Loucy (cell line): ENCODE measurements at regions not wholly inside any gene's neighbourhood (a gene's known extent, or its start where the extent isn't known, plus 50 kb on each side); places are given as distances from the start of the nearest gene placed in this dataset.
"Not testable (repeated sequence)": the region's sequence is repeated elsewhere in the genome, so short reads cannot be mapped to it uniquely, and the experiment has no call there.

Experiments
- H2AFZ ChIP-seq: fragments of 200-600 bp; sonication (generic); 2 replicates; pipeline ENCODE4 v1.6.0; 2016; ENCODE audit warnings: antibody characterized with exemption, mild to moderate bottlenecking, low read length, moderate library complexity
- H3F3A ChIP-seq: fragments of 200-600 bp; 2 replicates; pipeline ENCODE4 v1.6.0; 2016; ENCODE audit warnings: antibody characterized with exemption, low read depth, mild to moderate bottlenecking
- H3K27me3 ChIP-seq: fragments of 200-600 bp; sonication (generic); 2 replicates; pipeline ENCODE4 v1.6.1; 2014; ENCODE audit warnings: low read length, mild to moderate bottlenecking; ENCODE audit not compliant: insufficient read depth, poor library complexity, severe bottlenecking
- H3K36me3 ChIP-seq: fragments of 200-600 bp; sonication (generic); 2 replicates; pipeline ENCODE4 v1.6.1; 2016; ENCODE audit warnings: low read length; ENCODE audit not compliant: insufficient read depth
- H3K4me1 ChIP-seq: fragments of 200-600 bp; sonication (generic); 2 replicates; pipeline ENCODE4 v1.5.1; 2014; ENCODE audit warnings: low read length, mild to moderate bottlenecking; ENCODE audit not compliant: insufficient read depth, poor library complexity, severe bottlenecking
- H3K4me2 ChIP-seq: fragments of 200-600 bp; sonication (generic); 2 replicates; pipeline ENCODE4 v1.6.0; 2014; ENCODE audit warnings: antibody characterized with exemption, low read length, low read depth, mild to moderate bottlenecking; ENCODE audit not compliant: poor library complexity, severe bottlenecking
- H3K4me3 ChIP-seq: fragments of 200-600 bp; sonication (generic); 2 replicates; pipeline ENCODE4 v1.5.1; 2014; ENCODE audit warnings: low read length, mild to moderate bottlenecking, mixed read lengths; ENCODE audit not compliant: poor library complexity, severe bottlenecking
- H3K79me2 ChIP-seq: fragments of 200-600 bp; sonication (generic); 2 replicates; pipeline ENCODE4 v1.6.1; 2014; ENCODE audit warnings: low read length; ENCODE audit not compliant: insufficient read depth
- H3K9ac ChIP-seq: fragments of 200-600 bp; sonication (generic); 2 replicates; pipeline ENCODE4 v1.6.0; 2014; ENCODE audit warnings: mild to moderate bottlenecking, low read depth, low read length, moderate library complexity; ENCODE audit not compliant: poor library complexity, severe bottlenecking
- H3K9me2 ChIP-seq: fragments of 200-600 bp; sonication (generic); replicated peaks from 2 replicates; pipeline ENCODE4 v1.6.1; 2016; ENCODE audit warnings: low read depth, low read length, mixed read lengths
- H3K9me3 ChIP-seq: fragments of 200-600 bp; sonication (generic); 2 replicates; pipeline ENCODE4 v1.6.1; 2014; ENCODE audit warnings: mild to moderate bottlenecking, antibody characterized with exemption, low read length, low read depth; ENCODE audit not compliant: insufficient read depth
- H4K20me1 ChIP-seq: fragments of 200-600 bp; sonication (generic); 2 replicates; pipeline ENCODE4 v1.6.0; 2014; ENCODE audit warnings: antibody characterized with exemption, low read length, mild to moderate bottlenecking; ENCODE audit not compliant: insufficient read depth, poor library complexity, severe bottlenecking
- CTCF ChIP-seq: fragments of 200-600 bp; sonication (generic); conservative IDR thresholded peaks from 2 replicates; pipeline ENCODE4 v1.5.1; 2014; ENCODE audit warnings: mild to moderate bottlenecking, antibody characterized with exemption, low read length
- EZH2phosphoT487 ChIP-seq: fragments of 200-600 bp; IDR thresholded peaks from 2 replicates; pipeline ENCODE4 v1.6.1; 2018; ENCODE audit warnings: antibody characterized with exemption, mild to moderate bottlenecking, moderate library complexity, borderline replicate concordance

- no peak overlapping the region for H3K4me3 ChIP-seq
- TF ChIP-seq CTCF: no peak
- TF ChIP-seq EZH2phosphoT487: no peak
- H3K9ac ChIP-seq: no peak overlapping the region
- no peak overlapping the region for H3K4me2 ChIP-seq
- no peaks in the 10 kb centered on the region for H3K36me3 ChIP-seq
- no peaks in the 10 kb centered on the region for H3K79me2 ChIP-seq
- no peaks in the 10 kb centered on the region for H3F3A ChIP-seq
- peak overlapping the region; percentile 73 for H2AFZ ChIP-seq
- H4K20me1 ChIP-seq: no peaks in the 10 kb centered on the region
- H3K27me3 ChIP-seq: no peaks in the 10 kb centered on the region
- no peaks in the 10 kb centered on the region for H3K9me2 ChIP-seq
- peaks cover 2% of the 10 kb centered on the region; the same call in 1 of the 2 replicates for H3K9me3 ChIP-seq
- no peaks in the 10 kb centered on the region for H3K4me1 ChIP-seq
These were observed 72.0 kb upstream of the TBX18 start for GRCh38 chr6:84836366-84836765.

GRCh38 chr6:84835340-84835739 lies 70.9 kb upstream of the TBX18 start:
- TF ChIP-seq EZH2phosphoT487 (no peak), CTCF (no peak)
- Histone ChIP-seq H3K4me2 (no peak overlapping the region), H3K9ac (no peak overlapping the region), H2AFZ (no peak overlapping the region), H4K20me1 (no peaks in the 10 kb centered on the region), H3K79me2 (no peaks in the 10 kb centered on the region), H3F3A (no peaks in the 10 kb centered on the region), H3K9me2 (no peaks in the 10 kb centered on the region), H3K4me3 (no peak overlapping the region), H3K36me3 (no peaks in the 10 kb centered on the region), H3K27me3 (no peaks in the 10 kb centered on the region), H3K4me1 (no peaks in the 10 kb centered on the region), H3K9me3 (peaks cover 2% of the 10 kb centered on the region; the same call in 1 of the 2 replicates)

GRCh38 chr6:84831924-84832323 lies 67.5 kb upstream of the TBX18 start:
- H3K36me3 ChIP-seq, H3K4me1 ChIP-seq, H2AFZ ChIP-seq, H3K4me3 ChIP-seq, H3K9me3 ChIP-seq, H3F3A ChIP-seq, H3K27me3 ChIP-seq, H3K9me2 ChIP-seq, H3K4me2 ChIP-seq, H4K20me1 ChIP-seq, H3K9ac ChIP-seq, H3K79me2 ChIP-seq: not testable (repeated sequence)

GRCh38 chr6:84825461-84825860 lies 61.1 kb upstream of the TBX18 start:
- no peaks in the 10 kb centered on the region for H3K9me3 ChIP-seq
- no peaks in the 10 kb centered on the region for H3F3A ChIP-seq
- no peaks in the 10 kb centered on the region for H3K36me3 ChIP-seq
- no peak overlapping the region for H3K4me2 ChIP-seq
- no peak overlapping the region for H3K9ac ChIP-seq
- H2AFZ ChIP-seq: no peak overlapping the region
- H3K79me2 ChIP-seq: no peaks in the 10 kb centered on the region
- no peaks in the 10 kb centered on the region for H3K27me3 ChIP-seq
- H3K9me2 ChIP-seq: no peaks in the 10 kb centered on the region
- no peak overlapping the region for H3K4me3 ChIP-seq
- no peaks in the 10 kb centered on the region for H4K20me1 ChIP-seq
- H3K4me1 ChIP-seq: peaks cover 5% of the 10 kb centered on the region
- TF ChIP-seq EZH2phosphoT487: no peak
- no peak for TF ChIP-seq CTCF

- H3K9me3 ChIP-seq, H3K79me2 ChIP-seq, H3K36me3 ChIP-seq, H4K20me1 ChIP-seq, H3K27me3 ChIP-seq, H3F3A ChIP-seq, H2AFZ ChIP-seq, H3K9ac ChIP-seq, H3K4me2 ChIP-seq, H3K4me3 ChIP-seq, H3K4me1 ChIP-seq, H3K9me2 ChIP-seq: not testable (repeated sequence)
These were observed 56.9 kb upstream of the TBX18 start for GRCh38 chr6:84821314-84821713.
